Chondrocyte (in vitro differentiated cells): ENCODE measurements at regions not wholly inside any gene's neighbourhood (a gene's known extent, or its start where the extent isn't known, plus 50 kb on each side); places are given as distances from the start of the nearest gene placed in this dataset.

Source experiments
- DNase-seq: peaks from one replicate; pipeline ENCODE4 v3.0.0; 2021; ENCODE audit warnings: mixed read lengths, low spot score
- H3K27ac Mint-ChIP-seq: one replicate; pipeline ENCODE4 v1.8.0; 2021; ENCODE audit warnings: mild to moderate bottlenecking, moderate library complexity, mixed read lengths; ENCODE audit not compliant: unreplicated experiment
- H3K27me3 Mint-ChIP-seq: 2 replicates; pipeline ENCODE4 v1.8.0; 2021; ENCODE audit warnings: low read depth, mixed read lengths
- H3K36me3 Mint-ChIP-seq: 2 replicates; pipeline ENCODE4 v1.8.0; 2021; ENCODE audit warnings: low read depth, mixed read lengths
- H3K4me1 Mint-ChIP-seq: 2 replicates; pipeline ENCODE4 v1.8.0; 2021; ENCODE audit warnings: low read depth, mild to moderate bottlenecking, mixed read lengths
- H3K4me3 Mint-ChIP-seq: one replicate; pipeline ENCODE4 v1.8.0; 2021; ENCODE audit warnings: mild to moderate bottlenecking, moderate library complexity, mixed read lengths; ENCODE audit not compliant: unreplicated experiment
- H3K9me3 Mint-ChIP-seq: 2 replicates; pipeline ENCODE4 v1.8.0; 2021; ENCODE audit warnings: low read depth, mixed read lengths
- CTCF ChIP-seq: fragments of 200-600 bp; sonication (generic); IDR thresholded peaks from 2 replicates; pipeline ENCODE4 v1.5.0; 2021; ENCODE audit warnings: antibody characterized with exemption, mild to moderate bottlenecking, moderate library complexity

DNA sequence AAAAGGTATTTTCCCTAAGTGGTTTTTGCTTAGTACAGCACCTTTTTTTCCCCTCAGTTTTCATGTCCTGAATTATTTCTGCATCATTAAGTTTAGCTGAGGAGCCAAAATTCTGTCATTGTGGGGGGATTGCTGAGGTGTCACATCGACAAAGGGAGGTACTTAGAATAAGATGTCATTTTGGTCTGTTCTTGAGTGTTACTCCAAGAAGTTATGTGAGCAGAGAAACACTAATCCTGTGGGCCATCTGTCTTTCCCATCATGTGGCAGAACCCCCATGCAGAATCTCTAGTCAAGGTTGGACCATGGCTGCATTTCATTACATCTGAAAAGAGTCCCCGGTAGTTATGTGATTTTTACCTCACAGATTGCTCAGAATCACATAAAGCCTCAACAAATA lies 167.8 kb upstream of the CENPW start:
- Mint-ChIP-seq H3K4me3 (no peak overlapping the region), H3K27me3 (no peaks in the 10 kb centered on the region), H3K4me1 (no peaks in the 10 kb centered on the region), H3K36me3 (peaks cover 1% of the 10 kb centered on the region), H3K27ac (no peak overlapping the region), H3K9me3 (no peaks in the 10 kb centered on the region)
- DNase-seq, result no peak
- TF ChIP-seq CTCF, result no peak

GRCh38 chr6:126173265-126173664 lies 166.7 kb upstream of the CENPW start:
- Mint-ChIP-seq H3K36me3 (peaks cover 1% of the 10 kb centered on the region), H3K4me1 (no peaks in the 10 kb centered on the region), H3K27me3 (no peaks in the 10 kb centered on the region), H3K4me3 (no peak overlapping the region), H3K9me3 (no peaks in the 10 kb centered on the region), H3K27ac (no peak overlapping the region)
- no peak for DNase-seq
- TF ChIP-seq CTCF, result no peak

DNA sequence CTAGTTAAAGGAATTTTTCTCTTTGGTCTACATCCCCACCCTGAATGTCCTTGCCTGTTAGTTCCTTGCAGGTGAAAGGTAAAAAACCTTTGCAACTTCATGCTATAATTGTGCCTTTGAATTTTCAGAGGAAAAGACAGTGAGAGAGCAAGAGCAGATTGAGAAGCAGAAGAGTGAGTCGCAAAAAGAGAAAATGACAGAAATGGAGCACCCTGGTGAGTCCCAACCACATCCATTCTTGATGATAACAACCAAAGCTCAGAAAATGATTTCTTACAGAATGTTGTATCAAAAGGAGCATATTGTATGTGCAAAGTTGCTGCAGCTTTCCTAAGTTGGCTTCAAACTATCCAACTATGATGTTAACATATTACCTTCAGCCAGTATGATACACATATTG lies 165.2 kb upstream of the CENPW start:
- Mint-ChIP-seq H3K27me3 (no peaks in the 10 kb centered on the region), H3K27ac (no peak overlapping the region), H3K4me1 (peaks cover 4% of the 10 kb centered on the region), H3K4me3 (no peak overlapping the region), H3K36me3 (peaks cover 1% of the 10 kb centered on the region), H3K9me3 (no peaks in the 10 kb centered on the region)
- no peak for DNase-seq
- no peak for TF ChIP-seq CTCF

- H3K9me3 Mint-ChIP-seq, result no peaks in the 10 kb centered on the region
- peaks cover 4% of the 10 kb centered on the region for H3K4me1 Mint-ChIP-seq
- DNase-seq, result no peak
- H3K36me3 Mint-ChIP-seq, result peaks cover 1% of the 10 kb centered on the region
- TF ChIP-seq CTCF, result no peak
- no peak overlapping the region for H3K27ac Mint-ChIP-seq
- H3K4me3 Mint-ChIP-seq, result no peak overlapping the region
- H3K27me3 Mint-ChIP-seq, result no peaks in the 10 kb centered on the region
These were observed 164.7 kb upstream of the CENPW start for GRCh38 chr6:126175251-126175650.

GRCh38 chr6:126176282-126176681 lies 163.6 kb upstream of the CENPW start:
- no peak for DNase-seq
- H3K4me3 Mint-ChIP-seq, result no peak overlapping the region
- peaks cover 4% of the 10 kb centered on the region for H3K4me1 Mint-ChIP-seq
- no peaks in the 10 kb centered on the region for H3K9me3 Mint-ChIP-seq
- TF ChIP-seq CTCF, result peak; percentile 72
- H3K36me3 Mint-ChIP-seq, result peaks cover 1% of the 10 kb centered on the region
- H3K27me3 Mint-ChIP-seq, result no peaks in the 10 kb centered on the region
- H3K27ac Mint-ChIP-seq, result no peak overlapping the region
